ENCODE measurements at regions not wholly inside any gene's neighbourhood (a gene's known extent, or its start where the extent isn't known, plus 50 kb on each side); places are given as distances from the start of the nearest gene placed in this dataset.

DNA sequence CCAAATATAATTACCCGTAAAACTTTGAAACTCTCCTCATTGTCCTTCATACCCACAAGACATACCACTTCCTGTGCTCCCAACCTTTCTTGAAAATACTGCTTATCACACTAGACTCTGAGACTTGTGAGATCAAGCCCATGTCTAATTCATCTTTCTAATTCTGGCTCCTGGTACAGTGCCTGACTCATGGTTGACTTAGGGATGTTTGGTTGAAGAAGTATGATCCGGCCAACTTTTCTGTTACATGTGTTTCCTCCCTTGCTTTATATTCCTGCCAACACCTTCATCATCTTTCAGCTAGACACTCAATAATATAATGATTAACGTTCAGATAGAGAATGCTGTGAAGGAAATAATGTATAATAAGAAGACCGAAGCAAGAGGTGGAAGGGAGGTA is 58.2 kb downstream of the MEX3B start:
- DNase-seq (no peak), ATAC-seq (ENCODE audit: low read depth) (no peak)
- Mint-ChIP-seq H3K4me3 (no peak overlapping the region), H3K4me1 (peaks cover 1% of the 10 kb centered on the region), H3K27me3 (peaks cover 4% of the 10 kb centered on the region), H3K9me3 (peaks cover 3% of the 10 kb centered on the region), H3K36me3 (no peaks in the 10 kb centered on the region), H3K27ac (no peak overlapping the region)
- POLR2A ChIA-PET, result no interaction called here

DNA sequence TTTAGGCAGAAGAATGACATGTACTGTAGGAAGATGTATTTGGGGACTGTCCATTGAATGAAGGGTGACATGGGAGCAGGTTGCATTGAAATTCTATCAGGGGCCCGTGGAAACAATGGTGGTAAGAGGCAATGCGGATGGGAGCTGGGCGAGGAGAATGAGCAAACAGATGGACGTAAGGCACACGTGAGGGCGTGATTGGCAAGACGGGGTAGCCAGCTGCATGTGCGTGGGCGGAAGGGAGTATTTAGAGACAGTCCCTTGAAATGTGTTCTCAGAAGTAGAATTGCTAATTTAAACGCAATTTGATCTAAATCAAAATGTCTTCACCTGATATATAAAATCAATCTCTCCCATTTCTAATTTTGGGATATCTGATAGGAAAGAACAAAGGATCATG is 62.3 kb downstream of the MEX3B start:
- Mint-ChIP-seq H3K27me3 (no peaks in the 10 kb centered on the region), H3K4me1 (peaks cover 1% of the 10 kb centered on the region), H3K4me3 (no peak overlapping the region), H3K36me3 (no peaks in the 10 kb centered on the region), H3K9me3 (no peaks in the 10 kb centered on the region), H3K27ac (no peak overlapping the region)
- no peak for ATAC-seq (ENCODE audit: low read depth)
- DNase-seq, result no peak
- POLR2A ChIA-PET, result no interaction called here

DNA sequence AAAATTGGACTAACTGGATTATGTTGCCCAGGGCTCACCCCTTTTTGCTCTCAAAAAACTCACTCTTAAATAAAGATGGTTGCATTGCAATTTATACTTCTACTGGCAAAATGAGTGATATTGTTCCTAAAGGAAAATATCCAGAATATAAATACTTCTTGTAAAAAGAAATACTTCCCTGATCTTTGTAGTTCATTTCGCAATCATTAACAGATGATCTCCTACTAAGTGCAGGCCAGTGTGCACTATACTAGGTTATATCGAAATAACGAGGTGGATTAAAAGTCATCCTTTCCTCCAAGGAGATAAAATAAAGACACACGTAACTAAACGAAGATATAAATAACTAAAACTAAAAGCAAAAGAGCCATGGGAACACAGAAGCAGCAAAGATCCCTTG is 63.0 kb downstream of the MEX3B start:
- no peaks in the 10 kb centered on the region for H3K36me3 Mint-ChIP-seq
- ATAC-seq (ENCODE audit: low read depth) (no peak), DNase-seq (no peak)
- no peak overlapping the region for H3K27ac Mint-ChIP-seq
- H3K27me3 Mint-ChIP-seq, result no peaks in the 10 kb centered on the region
- H3K4me1 Mint-ChIP-seq, result peaks cover 1% of the 10 kb centered on the region
- peaks cover 4% of the 10 kb centered on the region for H3K9me3 Mint-ChIP-seq
- H3K4me3 Mint-ChIP-seq, result no peak overlapping the region
- POLR2A ChIA-PET, result no interaction called here

DNA sequence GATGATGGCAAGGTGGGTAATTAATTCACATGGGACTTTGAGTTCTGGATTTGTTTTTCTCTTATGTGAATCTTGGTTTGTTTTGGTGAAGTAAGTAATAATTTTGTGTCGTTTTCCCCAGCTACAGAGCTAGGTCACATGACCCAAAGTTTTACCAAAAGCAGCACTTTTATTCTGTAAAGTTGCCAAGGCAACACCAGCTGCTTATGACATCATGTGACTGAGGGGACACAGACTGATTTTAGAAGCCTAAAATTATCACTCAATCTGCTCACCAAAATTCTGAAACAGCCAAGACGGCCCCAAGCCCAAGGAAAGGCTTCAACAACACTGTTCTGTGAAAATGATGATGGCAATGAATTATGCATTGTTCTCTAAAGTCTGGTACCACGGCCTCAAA is 63.9 kb downstream of the MEX3B start:
- Mint-ChIP-seq H3K27me3 (no peaks in the 10 kb centered on the region), H3K9me3 (peaks cover 5% of the 10 kb centered on the region), H3K4me1 (no peaks in the 10 kb centered on the region), H3K4me3 (no peak overlapping the region), H3K27ac (no peak overlapping the region), H3K36me3 (no peaks in the 10 kb centered on the region)
- ATAC-seq (ENCODE audit: low read depth) (no peak), DNase-seq (no peak)
- POLR2A ChIA-PET, result no interaction called here

DNA sequence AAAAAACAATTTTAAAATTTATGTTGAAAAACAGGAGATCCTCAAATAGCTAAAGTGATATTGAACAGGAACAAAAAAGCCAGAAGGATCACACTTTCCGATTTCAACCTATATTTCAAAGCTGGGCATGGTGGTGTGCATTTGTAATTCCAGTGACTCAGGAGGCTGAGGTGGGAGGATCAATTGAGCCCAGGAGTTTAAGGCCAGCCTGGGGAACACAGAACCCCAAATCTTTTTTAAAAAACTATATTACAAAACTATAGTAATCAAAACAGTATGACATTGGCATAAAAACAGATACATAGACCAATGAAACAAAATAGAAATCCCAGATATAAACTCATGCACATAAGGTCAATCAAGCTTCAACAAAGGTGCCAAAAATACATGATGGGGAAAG is 68.4 kb downstream of the MEX3B start:
- no peak overlapping the region for H3K27ac Mint-ChIP-seq
- DNase-seq (no peak), ATAC-seq (ENCODE audit: low read depth) (no peak)
- H3K4me3 Mint-ChIP-seq, result no peak overlapping the region
- POLR2A ChIA-PET, result no interaction called here
- H3K9me3 Mint-ChIP-seq, result peaks cover 10% of the 10 kb centered on the region
- no peaks in the 10 kb centered on the region for H3K36me3 Mint-ChIP-seq
- H3K27me3 Mint-ChIP-seq, result peaks cover 7% of the 10 kb centered on the region
- no peaks in the 10 kb centered on the region for H3K4me1 Mint-ChIP-seq

DNA sequence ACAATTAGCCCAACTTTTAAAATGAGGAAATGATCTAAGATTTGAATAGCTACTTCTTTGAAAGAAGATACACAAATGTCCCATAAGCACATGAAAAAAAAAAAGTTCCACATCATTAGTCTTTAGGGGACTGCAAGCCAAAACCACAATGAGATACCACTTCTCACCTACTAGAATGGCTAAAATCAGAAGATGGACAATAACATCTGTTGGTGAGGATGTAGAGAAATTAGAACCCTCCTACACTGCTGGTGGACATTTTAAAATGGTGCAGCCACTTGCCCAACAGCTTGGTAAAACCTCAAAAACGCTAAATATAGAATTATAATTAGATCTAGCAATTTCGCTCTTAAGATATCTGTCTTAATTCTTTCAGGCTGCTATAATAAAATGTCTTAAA is 77.1 kb downstream of the MEX3B start:
- Mint-ChIP-seq H3K4me1 (no peaks in the 10 kb centered on the region), H3K9me3 (peaks cover 3% of the 10 kb centered on the region), H3K4me3 (no peak overlapping the region), H3K36me3 (no peaks in the 10 kb centered on the region), H3K27ac (no peak overlapping the region), H3K27me3 (peaks cover 7% of the 10 kb centered on the region)
- POLR2A ChIA-PET, result no interaction called here
- ATAC-seq (ENCODE audit: low read depth), result no peak
- DNase-seq, result no peak

DNA sequence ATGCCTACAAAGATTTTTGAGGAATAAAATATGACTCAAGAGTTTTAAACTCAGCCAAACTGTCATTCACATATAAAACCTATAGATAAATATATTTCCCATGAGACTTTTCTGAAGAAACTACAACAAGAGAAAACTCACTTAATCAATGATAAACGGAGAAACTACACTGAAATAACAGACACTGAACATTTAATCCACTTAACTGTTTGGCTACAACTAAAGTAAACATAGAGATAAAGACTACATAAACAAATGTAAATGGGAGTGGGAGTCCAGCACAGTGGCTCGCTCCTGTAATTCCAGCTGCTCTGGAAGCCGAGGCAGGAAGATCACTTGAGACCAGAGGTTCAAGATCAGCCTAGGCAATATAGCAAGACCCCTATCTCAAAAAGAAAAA is 79.2 kb downstream of the MEX3B start:
- H3K27ac Mint-ChIP-seq, result no peak overlapping the region
- POLR2A ChIA-PET, result no interaction called here
- no peak overlapping the region for H3K4me3 Mint-ChIP-seq
- no peaks in the 10 kb centered on the region for H3K9me3 Mint-ChIP-seq
- H3K27me3 Mint-ChIP-seq, result peaks cover 4% of the 10 kb centered on the region
- DNase-seq (no peak), ATAC-seq (ENCODE audit: low read depth) (no peak)
- H3K36me3 Mint-ChIP-seq, result no peaks in the 10 kb centered on the region
- H3K4me1 Mint-ChIP-seq, result no peaks in the 10 kb centered on the region

DNA sequence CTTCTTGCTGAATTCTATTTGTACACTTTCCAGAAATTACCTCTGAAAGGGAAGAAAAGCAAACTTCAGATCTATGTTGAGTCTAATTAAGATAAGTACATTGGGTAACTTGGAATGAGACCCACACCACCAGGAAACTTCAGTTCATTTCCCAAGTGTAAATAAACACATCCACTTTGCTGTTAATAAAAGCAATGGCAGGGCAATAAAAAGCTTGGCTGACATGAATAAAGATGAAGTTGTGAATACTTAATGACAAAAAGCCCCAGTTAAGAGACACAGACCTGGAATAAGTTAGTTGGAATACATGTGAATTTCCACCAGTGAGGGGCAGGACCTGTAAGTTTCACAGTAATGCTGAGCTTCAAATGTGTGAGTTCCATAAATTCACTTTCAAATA is 83.3 kb downstream of the MEX3B start:
- POLR2A ChIA-PET, result no interaction called here
- Mint-ChIP-seq H3K27ac (no peak overlapping the region), H3K9me3 (no peaks in the 10 kb centered on the region), H3K27me3 (peaks cover 4% of the 10 kb centered on the region), H3K36me3 (no peaks in the 10 kb centered on the region), H3K4me3 (no peak overlapping the region), H3K4me1 (no peaks in the 10 kb centered on the region)
- ATAC-seq (ENCODE audit: low read depth) (no peak), DNase-seq (no peak)

DNA sequence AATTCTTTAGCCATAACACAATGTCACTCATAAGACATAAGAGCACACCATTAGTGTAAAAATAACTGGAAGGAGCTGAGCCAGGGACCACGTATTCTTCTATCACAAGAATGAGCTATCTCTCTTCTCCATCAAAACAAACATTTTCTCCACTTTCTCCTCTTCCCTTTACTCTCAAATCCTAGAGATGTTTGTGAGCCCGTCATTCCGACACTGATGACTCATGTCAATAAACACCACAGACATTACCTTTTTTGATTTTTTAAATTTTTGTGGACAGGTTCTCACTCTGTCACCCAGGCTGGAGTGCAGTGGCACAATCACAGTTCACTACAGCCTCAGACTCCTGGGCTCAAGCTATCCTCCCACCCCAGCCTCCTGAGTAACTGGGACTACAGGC is 86.6 kb downstream of the MEX3B start:
- Mint-ChIP-seq H3K27ac (no peak overlapping the region), H3K9me3 (no peaks in the 10 kb centered on the region), H3K4me1 (no peaks in the 10 kb centered on the region), H3K27me3 (peaks cover 4% of the 10 kb centered on the region), H3K36me3 (no peaks in the 10 kb centered on the region), H3K4me3 (no peak overlapping the region)
- ATAC-seq (ENCODE audit: low read depth), result no peak
- no peak for DNase-seq
- POLR2A ChIA-PET, result no interaction called here

DNA sequence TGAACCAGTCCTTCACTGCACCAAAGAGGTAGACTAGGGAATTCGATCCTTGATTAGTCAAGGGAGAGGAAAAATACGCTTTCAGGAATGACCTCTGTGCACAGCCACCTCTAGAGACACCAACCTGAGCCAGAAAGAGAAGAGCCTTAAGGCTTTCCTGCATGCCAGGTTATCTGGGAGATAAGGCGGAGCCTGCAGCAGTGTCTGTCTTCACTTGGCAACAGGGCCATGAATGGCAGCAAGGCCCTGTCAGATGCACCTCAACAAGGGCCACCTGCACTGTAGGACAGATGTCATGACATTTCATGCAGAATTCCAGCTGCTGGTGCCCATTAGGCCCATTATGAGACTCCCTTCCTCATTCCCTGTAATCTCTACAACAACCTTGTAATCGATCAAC is 88.1 kb downstream of the MEX3B start:
- Mint-ChIP-seq H3K27ac (no peak overlapping the region), H3K4me3 (no peak overlapping the region), H3K36me3 (no peaks in the 10 kb centered on the region), H3K27me3 (peaks cover 1% of the 10 kb centered on the region), H3K4me1 (no peaks in the 10 kb centered on the region), H3K9me3 (no peaks in the 10 kb centered on the region)
- DNase-seq (no peak), ATAC-seq (ENCODE audit: low read depth) (no peak)
- POLR2A ChIA-PET, result no interaction called here

DNA sequence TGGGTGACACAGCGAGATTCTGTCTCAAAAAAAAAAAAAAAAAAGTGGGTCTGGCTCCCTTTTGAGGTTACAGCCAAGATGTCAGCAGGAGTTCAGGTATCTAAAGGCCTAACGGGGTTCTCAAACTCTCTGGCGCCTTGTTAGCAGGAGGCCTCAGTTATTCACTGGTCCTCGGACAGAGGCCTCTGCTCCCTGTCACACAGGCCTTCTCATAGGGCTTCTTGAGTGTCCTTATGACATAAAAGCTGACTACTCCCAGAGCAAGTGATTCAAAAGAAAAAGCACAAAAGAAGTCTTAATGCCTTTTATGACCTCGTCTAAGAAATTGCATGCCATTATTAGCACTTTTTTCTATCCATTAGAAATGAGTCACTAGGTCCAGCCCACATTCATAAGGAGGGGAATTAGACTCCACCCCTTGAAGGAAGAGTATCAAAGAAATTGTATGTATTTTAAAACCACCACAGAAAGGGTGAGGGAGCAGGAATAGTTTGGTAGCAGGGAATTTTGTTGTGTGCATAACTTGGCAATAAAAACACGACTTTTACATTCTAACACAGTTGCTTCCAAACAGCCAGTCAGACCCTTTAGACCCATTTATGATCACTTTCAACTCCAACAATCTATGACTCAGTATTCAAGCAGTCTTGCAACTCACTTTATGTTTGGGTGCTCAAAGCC is 90.3 kb downstream of the MEX3B start:
- Mint-ChIP-seq H3K9me3 (no peaks in the 10 kb centered on the region), H3K27me3 (no peaks in the 10 kb centered on the region), H3K27ac (no peak overlapping the region), H3K4me1 (no peaks in the 10 kb centered on the region), H3K4me3 (no peak overlapping the region), H3K36me3 (no peaks in the 10 kb centered on the region)
- POLR2A ChIA-PET, result no interaction called here
- DNase-seq (no peak), ATAC-seq (ENCODE audit: low read depth) (no peak)

DNA sequence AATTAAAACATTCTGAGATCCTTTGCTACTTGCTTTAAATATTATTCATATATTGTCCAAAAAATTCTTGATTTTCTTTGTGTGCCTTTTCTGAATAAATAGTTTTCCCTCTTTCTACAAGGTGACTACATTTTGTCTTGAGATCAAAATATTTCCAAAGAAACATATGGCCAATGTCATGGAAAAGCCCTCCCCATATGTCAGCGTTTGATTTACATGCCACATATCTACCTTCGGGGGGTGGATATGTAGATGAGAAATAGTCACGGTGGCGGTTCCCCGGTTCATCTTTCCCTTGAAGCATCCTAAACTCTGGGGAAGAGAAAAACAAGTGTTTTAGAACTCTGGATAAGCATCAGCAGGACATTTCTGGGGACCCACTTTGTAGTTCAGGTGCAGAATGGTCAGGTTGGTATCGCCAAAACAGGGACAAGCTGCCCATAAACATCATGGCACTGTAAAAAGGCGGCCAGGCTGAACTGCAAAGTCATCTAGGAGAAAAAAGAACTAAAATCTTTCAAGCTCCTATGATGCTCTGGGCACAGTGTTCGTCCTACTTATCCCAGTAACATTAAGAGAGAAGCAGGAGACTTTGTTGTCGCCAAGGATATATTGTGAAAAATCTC is 91.5 kb downstream of the MEX3B start:
- no peaks in the 10 kb centered on the region for H3K4me1 Mint-ChIP-seq
- ATAC-seq (ENCODE audit: low read depth) (no peak), DNase-seq (no peak)
- POLR2A ChIA-PET, result no interaction called here
- H3K36me3 Mint-ChIP-seq, result no peaks in the 10 kb centered on the region
- H3K9me3 Mint-ChIP-seq, result no peaks in the 10 kb centered on the region
- H3K4me3 Mint-ChIP-seq, result no peak overlapping the region
- H3K27me3 Mint-ChIP-seq, result no peaks in the 10 kb centered on the region
- H3K27ac Mint-ChIP-seq, result no peak overlapping the region

DNA sequence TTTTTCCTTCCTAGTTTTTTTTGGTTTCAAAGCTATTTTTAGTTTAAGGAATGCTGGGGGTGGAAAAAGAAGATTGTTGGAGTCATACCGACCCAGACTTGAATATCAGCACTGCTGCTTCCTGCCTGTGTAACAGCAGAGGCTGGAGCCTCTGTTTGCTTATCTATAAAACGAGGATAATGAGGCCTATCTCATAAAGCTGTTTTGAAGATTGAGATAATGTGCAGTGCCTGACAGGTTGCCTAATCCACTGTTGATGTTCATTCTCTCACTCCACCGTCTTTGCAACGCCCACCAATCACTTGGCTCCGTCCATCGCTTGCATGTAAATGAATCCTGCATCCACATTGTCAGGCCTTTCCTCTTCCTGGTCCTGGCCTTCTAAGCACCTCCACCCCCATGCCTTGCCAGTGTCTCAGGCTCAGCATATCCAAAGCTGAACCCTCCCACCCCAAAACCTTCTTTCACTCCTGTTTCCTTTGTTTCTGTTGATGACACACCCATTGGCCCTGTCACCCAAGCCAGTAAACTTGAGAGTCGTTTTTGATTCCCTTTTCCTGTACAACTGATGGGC is 94.9 kb downstream of the MEX3B start:
- H3K9me3 Mint-ChIP-seq, result no peaks in the 10 kb centered on the region
- POLR2A ChIA-PET, result no interaction called here
- no peak overlapping the region for H3K27ac Mint-ChIP-seq
- H3K4me1 Mint-ChIP-seq, result no peaks in the 10 kb centered on the region
- no peak overlapping the region for H3K4me3 Mint-ChIP-seq
- no peak for ATAC-seq (ENCODE audit: low read depth)
- H3K36me3 Mint-ChIP-seq, result no peaks in the 10 kb centered on the region
- no peaks in the 10 kb centered on the region for H3K27me3 Mint-ChIP-seq
- no peak for DNase-seq

DNA sequence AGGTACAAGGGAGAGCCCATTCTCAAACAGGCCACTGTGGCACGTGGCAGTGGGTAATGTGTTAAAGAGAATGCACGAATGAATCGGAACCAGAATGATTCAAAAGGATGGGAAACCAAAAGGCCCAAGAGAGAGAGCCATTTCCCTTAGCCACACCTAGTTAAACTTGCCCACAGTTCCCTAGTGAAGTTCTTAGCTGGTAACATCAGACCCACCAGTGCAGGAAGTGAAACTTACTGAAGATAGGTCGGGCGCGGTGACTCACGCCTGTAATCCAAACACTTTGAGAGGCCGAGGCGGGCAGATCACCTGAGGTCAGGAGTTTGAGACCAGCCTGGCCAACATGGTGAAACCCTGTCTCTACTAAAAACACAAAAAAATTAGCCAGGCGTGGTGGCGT is 97.1 kb downstream of the MEX3B start:
- Mint-ChIP-seq H3K27me3 (no peaks in the 10 kb centered on the region), H3K9me3 (no peaks in the 10 kb centered on the region), H3K36me3 (no peaks in the 10 kb centered on the region), H3K4me3 (no peak overlapping the region), H3K4me1 (no peaks in the 10 kb centered on the region), H3K27ac (no peak overlapping the region)
- DNase-seq (no peak), ATAC-seq (ENCODE audit: low read depth) (no peak)
- POLR2A ChIA-PET, result no interaction called here
